K562 (cell line): ENCODE measurements at regions not wholly inside any gene's neighbourhood (a gene's known extent, or its start where the extent isn't known, plus 50 kb on each side); places are given as distances from the start of the nearest gene placed in this dataset.

ENCODE experiments used
- ATAC-seq: fragments of 200-7000 bp; cut with Tn5 transposase; 3 replicates; pipeline ENCODE4 v1.9.1; 2020; ENCODE audit warnings: moderate library complexity
- BruUV-seq: library from RNA; stranded (reverse); fragments of 400-500 nt; replicated peaks from 2 replicates; lab custom pipeline; 2021; lab: Mats Ljungman, UMichigan
- CTCF ChIA-PET: fragments of 300-600 bp; formaldehyde crosslinking; extraction: SDS; loops from one replicate; lab custom pipeline; 2021; ENCODE audit warnings: low intra/inter-chr PET ratio; lab: Yijun Ruan, JAX
- POLR2A ChIA-PET: fragments of 300-600, 350-650 bp; sonication (Branson Sonifier 250); formaldehyde crosslinking; extraction: SDS; loops from one replicate; lab custom pipeline; 2021; ENCODE audit warnings: antibody characterized with exemption, inconsistent platforms; lab: Yijun Ruan, JAX
- DNase-seq, 4 experiments: peaks; one replicate each; pipeline versions ENCODE4 v3.0.0 to v3.0.0-alpha.2; 2011 to 2018; ENCODE audit warnings: low spot score in 3 of 4, mixed read lengths in 3 of 4; ENCODE audit errors: extremely low read depth in 1 of 4
- FAIRE-seq: peaks from 2 replicates; lab custom pipeline; 2011; peaks lifted over from hg19 to GRCh38; lab: Jason Lieb, UNC
- H2AFZ ChIP-seq: 2 replicates; pipeline ENCODE4 v1.6.0; 2011; ENCODE audit warnings: low read depth, low read length, control low read depth, inconsistent platforms
- H3K27ac ChIP-seq: fragments of 200-600 bp; 3 replicates; pipeline ENCODE4 v1.8.0; 2011; ENCODE audit warnings: low read depth, mild to moderate bottlenecking, control low read depth, inconsistent platforms, low read length, moderate library complexity, mixed read lengths; ENCODE audit errors: extremely low read depth
- H3K27me3 ChIP-seq, 2 experiments: fragments of 300-600 bp in 1 of 2; 2 replicates in 1 of 2; 3 replicates in 1 of 2; pipeline versions ENCODE4 v1.6.0 to v1.8.0; 2011; ENCODE audit warnings: inconsistent platforms in 2 of 2, low read length in 2 of 2, mild to moderate bottlenecking in 1 of 2, mixed read lengths in 1 of 2, moderate library complexity in 1 of 2; ENCODE audit not compliant: control insufficient read depth in 2 of 2, insufficient read depth in 2 of 2
- H3K36me3 ChIP-seq: fragments of 300-600 bp; 3 replicates; pipeline ENCODE4 v1.8.0; 2011; ENCODE audit warnings: mild to moderate bottlenecking, low read length, inconsistent platforms; ENCODE audit not compliant: control insufficient read depth, insufficient read depth
- H3K4me1 ChIP-seq, 2 experiments: fragments of 200-600 bp in 1 of 2; replicated peaks in 1 of 2; 2 replicates in 1 of 2; 3 replicates in 1 of 2; pipeline versions ENCODE4 v1.5.1 to v1.8.0; 2011; ENCODE audit warnings: inconsistent platforms in 2 of 2, low read length in 2 of 2, mild to moderate bottlenecking in 1 of 2, mixed read lengths in 1 of 2, moderate library complexity in 1 of 2; ENCODE audit not compliant: control insufficient read depth in 2 of 2, insufficient read depth in 2 of 2
- H3K4me2 ChIP-seq: 2 replicates; pipeline ENCODE4 v1.6.1; 2011; ENCODE audit warnings: low read length, control low read depth, inconsistent platforms, mixed read lengths; ENCODE audit not compliant: insufficient read depth
- H3K4me3 ChIP-seq: fragments of 200-600 bp; sonication (generic), shearing (Covaris generic); 2 replicates; pipeline ENCODE4 v1.5.1; 2016; ENCODE audit warnings: control low read depth, inconsistent platforms
- H3K79me2 ChIP-seq: fragments of 200-600 bp; 3 replicates; pipeline ENCODE4 v1.8.0; 2011; ENCODE audit warnings: low read length, inconsistent platforms; ENCODE audit not compliant: control insufficient read depth, insufficient read depth
- H3K9ac ChIP-seq, 2 experiments: 2 replicates each; pipeline versions ENCODE4 v1.6.0 to v1.6.1; 2011; ENCODE audit warnings: low read depth in 2 of 2, low read length in 2 of 2, control low read depth in 1 of 2, inconsistent platforms in 1 of 2, mild to moderate bottlenecking in 1 of 2, mixed read lengths in 1 of 2; ENCODE audit not compliant: insufficient read depth in 1 of 2
- H3K9me1 ChIP-seq: one replicate; pipeline ENCODE4 v1.6.0; 2011; ENCODE audit warnings: inconsistent platforms, mild to moderate bottlenecking, low read length, moderate library complexity; ENCODE audit not compliant: control insufficient read depth, insufficient read depth
- H3K9me3 ChIP-seq: replicated peaks from 2 replicates; pipeline ENCODE4 v1.5.1; 2011; ENCODE audit warnings: low read depth, low read length, inconsistent platforms; ENCODE audit not compliant: control insufficient read depth, insufficient read depth
- H4K20me1 ChIP-seq: replicated peaks from 2 replicates; pipeline ENCODE4 v1.6.1; 2011; ENCODE audit warnings: low read length, inconsistent platforms, mixed read lengths; ENCODE audit not compliant: control insufficient read depth, insufficient read depth
- CBX8 ChIP-seq: fragments of 200-600 bp; sonication (generic); IDR thresholded peaks from 2 replicates; pipeline ENCODE4 v1.6.1; 2012; ENCODE audit warnings: borderline replicate concordance, mixed run types, low read depth, mild to moderate bottlenecking, moderate library complexity, mixed read lengths, low read length, control low read depth, inconsistent platforms; ENCODE audit not compliant: poor library complexity, severe bottlenecking; ENCODE audit errors: extremely low read depth
- HIVEP1 ChIP-seq: fragments of 250-450 bp; sonication (Bioruptor Pico); IDR thresholded peaks from 2 replicates; pipeline ENCODE4 v1.4.0; 2020; ENCODE audit warnings: mild to moderate bottlenecking
- MNT ChIP-seq, 2 experiments: fragments of 450-650 bp; conservative IDR thresholded peaks; 2 replicates each; pipeline ENCODE4 v1.6.1; 2017; ENCODE audit warnings: mild to moderate bottlenecking in 2 of 2, moderate library complexity in 2 of 2
- NCOA1 ChIP-seq: fragments of 450-650 bp; IDR thresholded peaks from 2 replicates; pipeline ENCODE4 v1.6.1; 2016; ENCODE audit warnings: low read depth
- PHF8 ChIP-seq: fragments of 200-600 bp; sonication (generic); IDR thresholded peaks from 2 replicates; pipeline ENCODE4 v1.6.1; 2012; ENCODE audit warnings: mixed run types, mild to moderate bottlenecking, inconsistent platforms, low read length, moderate library complexity, borderline replicate concordance
- POLR2H ChIP-seq: IDR thresholded peaks from 2 replicates; pipeline ENCODE4 v1.6.1; 2016; ENCODE audit warnings: missing genetic modification characterization, low read depth, mild to moderate bottlenecking, control low read depth, missing compliant biosample characterization, moderate library complexity
- RBBP5 ChIP-seq: fragments of 200-600 bp; sonication (generic); IDR thresholded peaks from 2 replicates; pipeline ENCODE4 v1.6.1; 2012; ENCODE audit warnings: borderline replicate concordance, mild to moderate bottlenecking, low read length, control low read depth, inconsistent platforms; ENCODE audit not compliant: insufficient read depth, poor library complexity, severe bottlenecking
- RNF2 ChIP-seq: sonication (generic); IDR thresholded peaks from 2 replicates; pipeline ENCODE4 v1.6.1; 2016
- SREBF1 ChIP-seq: fragments of 150-350 bp; IDR thresholded peaks from 2 replicates; pipeline ENCODE4 v1.6.1; 2014; ENCODE audit warnings: antibody characterized with exemption, low read depth, low read length, borderline replicate concordance
- ZFX ChIP-seq: sonication (generic); formaldehyde crosslinking; IDR thresholded peaks from 2 replicates; pipeline ENCODE4 v1.8.0; 2022; ENCODE audit warnings: mild to moderate bottlenecking, missing genetic modification reagents, moderate library complexity
- ZNF124 ChIP-seq: sonication (generic); formaldehyde crosslinking; IDR thresholded peaks from 2 replicates; pipeline ENCODE4 v1.8.1; 2022; ENCODE audit warnings: missing genetic modification reagents
- ZNF436 ChIP-seq: fragments of 250-450, 450-650 bp; sonication (Bioruptor Pico); formaldehyde crosslinking; IDR thresholded peaks from 2 replicates; pipeline ENCODE4 v1.7.0; 2020; ENCODE audit warnings: mild to moderate bottlenecking
- ZNF717 ChIP-seq: fragments of 250-450 bp; sonication (Bioruptor Pico); IDR thresholded peaks from 2 replicates; pipeline ENCODE4 v1.5.0; 2021
- ZSCAN29 ChIP-seq: fragments of 450-650 bp; IDR thresholded peaks from 2 replicates; pipeline ENCODE4 v1.6.1; 2017
- WGBS: fragments of 100-300 bp; shearing (Covaris generic); methylation state at CpG from one replicate; pipeline ENCODE4 v1.1.6; 2016; ENCODE audit warnings: low coverage, mixed read lengths; ENCODE audit not compliant: insufficient coverage; ENCODE audit errors: missing lambda C conversion rate; 5-methylcytosine and 5-hydroxymethylcytosine counted together
- in situ Hi-C: fragments of 300-500 bp; cut with MboI; formaldehyde crosslinking; loops from 4 replicates; pipeline ENCODE4 v1.15.0; 2018; ENCODE audit warnings: inconsistent platforms, mixed read lengths
- intact Hi-C: fragments of 100-400 bp; cut with micrococcal nuclease; formaldehyde crosslinking; loops from 2 replicates; pipeline ENCODE4 v1.14.2; 2022
- TF ChIP-seq, protein P1 (sequence below): fragments of 250-450 bp; sonication (Bioruptor Pico); IDR thresholded peaks from 2 replicates; pipeline ENCODE4 v1.8.0; 2022; ENCODE audit warnings: inconsistent platforms, mild to moderate bottlenecking, moderate library complexity, borderline replicate concordance
- TF ChIP-seq, protein P2 (sequence below): fragments of 150-350 bp; conservative IDR thresholded peaks from 2 replicates; pipeline ENCODE4 v1.6.1; 2014; ENCODE audit warnings: low read length

DNA sequence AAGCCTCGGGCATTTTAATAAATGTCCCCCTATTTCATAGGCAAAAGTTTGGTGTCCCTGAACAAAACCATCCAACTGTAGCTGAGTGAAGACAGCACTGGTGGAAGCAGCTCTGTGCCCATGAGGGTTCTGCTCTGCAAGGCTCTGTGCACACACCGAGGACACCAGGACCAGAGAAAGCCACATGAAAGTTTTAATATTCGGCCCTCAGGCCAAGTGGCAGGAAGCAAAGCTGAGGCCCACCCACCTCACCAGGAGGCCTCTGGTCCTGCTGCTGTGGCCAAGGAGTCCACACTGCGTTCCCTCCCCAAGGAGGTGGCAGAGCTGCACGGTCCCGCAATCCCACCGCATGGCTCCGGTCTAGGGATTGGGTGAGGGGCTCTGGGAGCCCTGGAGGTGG is 62.6 kb upstream of the RPS6KA2 start:
- Histone ChIP-seq H3K9ac (no peak overlapping the region), H3K4me3 (no peak overlapping the region), H3K9me1 (no peaks in the 10 kb centered on the region), H4K20me1 (peaks cover 13% of the 10 kb centered on the region; the same call in 1 of the 2 replicates), H3K79me2 (no peaks in the 10 kb centered on the region), H3K9me3 (no peaks in the 10 kb centered on the region), H3K27ac (no peak overlapping the region), H3K27me3 (peaks cover 71 to 87% of the 10 kb centered on the region in 2 experiments), H3K4me2 (no peak overlapping the region), H2AFZ (no peak overlapping the region), H3K4me1 (no peaks in the 10 kb centered on the region), H3K36me3 (no peaks in the 10 kb centered on the region)
- WGBS, result 3% methylated on average over 8 of the region's 8 CpGs
- in situ Hi-C loops, result no loop called here
- intact Hi-C loops, result no loop called here
- no TSS peak for BruUV-seq
- no peak for ATAC-seq
- ChIA-PET CTCF (no interaction called here), POLR2A (interaction anchor here (0.6 kb wide), 1 partner anchor 16 kb away, joined by 3 read pairs; no protein-coding TSS in a partner anchor)
- no peak for DNase-seq
- FAIRE-seq, result no peak
- TF ChIP-seq ZNF124 (CRISPR knock-in tag), result no peak
- TF ChIP-seq NCOA1, result no peak
- no peak for TF ChIP-seq ZNF436 (CRISPR knock-in tag)
- TF ChIP-seq SREBF1, result no peak
- TF ChIP-seq HIVEP1 (CRISPR knock-in tag), result no peak
- no peak for TF ChIP-seq MNT (conservative IDR thresholded peaks at IDR 0.05)
- TF ChIP-seq, protein P1, sequence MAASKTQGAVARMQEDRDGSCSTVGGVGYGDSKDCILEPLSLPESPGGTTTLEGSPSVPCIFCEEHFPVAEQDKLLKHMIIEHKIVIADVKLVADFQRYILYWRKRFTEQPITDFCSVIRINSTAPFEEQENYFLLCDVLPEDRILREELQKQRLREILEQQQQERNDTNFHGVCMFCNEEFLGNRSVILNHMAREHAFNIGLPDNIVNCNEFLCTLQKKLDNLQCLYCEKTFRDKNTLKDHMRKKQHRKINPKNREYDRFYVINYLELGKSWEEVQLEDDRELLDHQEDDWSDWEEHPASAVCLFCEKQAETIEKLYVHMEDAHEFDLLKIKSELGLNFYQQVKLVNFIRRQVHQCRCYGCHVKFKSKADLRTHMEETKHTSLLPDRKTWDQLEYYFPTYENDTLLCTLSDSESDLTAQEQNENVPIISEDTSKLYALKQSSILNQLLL (CRISPR knock-in tag), result no peak
- no peak for TF ChIP-seq CBX8
- TF ChIP-seq PHF8, result no peak
- no peak for TF ChIP-seq ZFX
- no peak for TF ChIP-seq RBBP5
- TF ChIP-seq RNF2, result no peak
- TF ChIP-seq ZSCAN29, result no peak
- no peak for TF ChIP-seq ZNF717 (CRISPR knock-in tag)
- no peak for TF ChIP-seq POLR2H (tag)
- TF ChIP-seq, protein P2, sequence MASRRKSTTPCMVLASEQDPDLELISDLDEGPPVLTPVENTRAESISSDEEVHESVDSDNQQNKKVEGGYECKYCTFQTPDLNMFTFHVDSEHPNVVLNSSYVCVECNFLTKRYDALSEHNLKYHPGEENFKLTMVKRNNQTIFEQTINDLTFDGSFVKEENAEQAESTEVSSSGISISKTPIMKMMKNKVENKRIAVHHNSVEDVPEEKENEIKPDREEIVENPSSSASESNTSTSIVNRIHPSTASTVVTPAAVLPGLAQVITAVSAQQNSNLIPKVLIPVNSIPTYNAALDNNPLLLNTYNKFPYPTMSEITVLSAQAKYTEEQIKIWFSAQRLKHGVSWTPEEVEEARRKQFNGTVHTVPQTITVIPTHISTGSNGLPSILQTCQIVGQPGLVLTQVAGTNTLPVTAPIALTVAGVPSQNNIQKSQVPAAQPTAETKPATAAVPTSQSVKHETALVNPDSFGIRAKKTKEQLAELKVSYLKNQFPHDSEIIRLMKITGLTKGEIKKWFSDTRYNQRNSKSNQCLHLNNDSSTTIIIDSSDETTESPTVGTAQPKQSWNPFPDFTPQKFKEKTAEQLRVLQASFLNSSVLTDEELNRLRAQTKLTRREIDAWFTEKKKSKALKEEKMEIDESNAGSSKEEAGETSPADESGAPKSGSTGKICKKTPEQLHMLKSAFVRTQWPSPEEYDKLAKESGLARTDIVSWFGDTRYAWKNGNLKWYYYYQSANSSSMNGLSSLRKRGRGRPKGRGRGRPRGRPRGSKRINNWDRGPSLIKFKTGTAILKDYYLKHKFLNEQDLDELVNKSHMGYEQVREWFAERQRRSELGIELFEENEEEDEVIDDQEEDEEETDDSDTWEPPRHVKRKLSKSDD, result no peak
